WTC11 (cell line): ENCODE measurements at regions not wholly inside any gene's neighbourhood (a gene's known extent, or its start where the extent isn't known, plus 50 kb on each side); places are given as distances from the start of the nearest gene placed in this dataset.

Source experiments
- ATAC-seq: fragments of 200-7000 bp; cut with Tn5 transposase; 2 replicates; pipeline ENCODE4 v1.10.0; 2021; ENCODE audit warnings: mild to moderate bottlenecking, moderate library complexity
- CTCF ChIA-PET: fragments of 300-600 bp; sonication (Branson Sonifier 250); formaldehyde crosslinking; loops from one replicate; lab custom pipeline; 2021; ENCODE audit warnings: antibody characterized with exemption; lab: Charles Lee
- POLR2A ChIA-PET: fragments of 350-600 bp; sonication (Branson Sonifier 250); formaldehyde crosslinking; loops from one replicate; lab custom pipeline; 2021; ENCODE audit warnings: antibody characterized with exemption; lab: Charles Lee
- DNase-seq: peaks from one replicate; pipeline ENCODE4 v3.0.0; 2021; ENCODE audit warnings: low spot score
- H3K27ac Mint-ChIP-seq: 2 replicates; pipeline ENCODE4 v1.8.0; 2021; ENCODE audit warnings: mixed read lengths
- H3K27me3 Mint-ChIP-seq: 2 replicates; pipeline ENCODE4 v1.8.0; 2021; ENCODE audit warnings: low read depth, mild to moderate bottlenecking, moderate library complexity, mixed read lengths
- H3K36me3 Mint-ChIP-seq: 2 replicates; pipeline ENCODE4 v1.8.0; 2021; ENCODE audit warnings: mixed read lengths
- H3K4me1 Mint-ChIP-seq: 2 replicates; pipeline ENCODE4 v1.8.0; 2022; ENCODE audit warnings: mixed read lengths
- H3K4me3 Mint-ChIP-seq: 2 replicates; pipeline ENCODE4 v1.8.0; 2021; ENCODE audit warnings: mild to moderate bottlenecking, moderate library complexity, mixed read lengths
- H3K9me3 Mint-ChIP-seq: 2 replicates; pipeline ENCODE4 v1.8.0; 2021; ENCODE audit warnings: mixed read lengths
- ATF1 ChIP-seq: sonication (generic); formaldehyde crosslinking; IDR thresholded peaks from 2 replicates; pipeline ENCODE4 v1.8.1; 2023; ENCODE audit warnings: mild to moderate bottlenecking, moderate library complexity, missing genetic modification reagents
- FOXJ3 ChIP-seq: sonication (generic); formaldehyde crosslinking; IDR thresholded peaks from 2 replicates; pipeline ENCODE4 v1.9.0; 2021; ENCODE audit warnings: missing genetic modification reagents, mild to moderate bottlenecking, borderline replicate concordance
- GABPB1 ChIP-seq: sonication (generic); formaldehyde crosslinking; IDR thresholded peaks from 2 replicates; pipeline ENCODE4 v1.8.1; 2023; ENCODE audit warnings: mild to moderate bottlenecking, missing genetic modification reagents
- KAT7 ChIP-seq: sonication (generic); formaldehyde crosslinking; IDR thresholded peaks from 2 replicates; pipeline ENCODE4 v1.8.1; 2023; ENCODE audit warnings: missing genetic modification reagents, mild to moderate bottlenecking, borderline replicate concordance
- MXD4 ChIP-seq: fragments of 250-450 bp; sonication (Bioruptor Pico); IDR thresholded peaks from 2 replicates; pipeline ENCODE4 v1.8.0; 2021; ENCODE audit warnings: mild to moderate bottlenecking, moderate library complexity, borderline replicate concordance
- MYBL2 ChIP-seq: sonication (generic); formaldehyde crosslinking; IDR thresholded peaks from 2 replicates; pipeline ENCODE4 v1.8.1; 2023; ENCODE audit warnings: mild to moderate bottlenecking, moderate library complexity, missing genetic modification reagents
- NR3C1 ChIP-seq: sonication (generic); formaldehyde crosslinking; conservative IDR thresholded peaks from 2 replicates; pipeline ENCODE4 v1.8.1; 2023; ENCODE audit warnings: low read depth, mild to moderate bottlenecking, missing genetic modification reagents
- SP1 ChIP-seq: sonication (generic); formaldehyde crosslinking; conservative IDR thresholded peaks from 2 replicates; pipeline ENCODE4 v1.8.1; 2022; ENCODE audit warnings: missing genetic modification reagents
- ZNF219 ChIP-seq: sonication (generic); formaldehyde crosslinking; IDR thresholded peaks from 2 replicates; pipeline ENCODE4 v1.8.0; 2023; ENCODE audit warnings: missing genetic modification reagents, mild to moderate bottlenecking, borderline replicate concordance
- ZNF317 ChIP-seq: sonication (generic); formaldehyde crosslinking; IDR thresholded peaks from 2 replicates; pipeline ENCODE4 v1.8.1; 2023; ENCODE audit warnings: low read depth, mild to moderate bottlenecking, moderate library complexity, missing genetic modification reagents, borderline replicate concordance
- ZNF396 ChIP-seq: fragments of 250-450 bp; sonication (Bioruptor Pico); IDR thresholded peaks from 2 replicates; pipeline ENCODE4 v1.8.0; 2021; ENCODE audit warnings: mild to moderate bottlenecking, moderate library complexity, borderline replicate concordance
- ZNF671 ChIP-seq: fragments of 250-450 bp; sonication (Bioruptor Pico); IDR thresholded peaks from 2 replicates; pipeline ENCODE4 v1.8.0; 2021; ENCODE audit warnings: mild to moderate bottlenecking
- TF ChIP-seq, protein P1 (sequence below): sonication (generic); formaldehyde crosslinking; IDR thresholded peaks from 2 replicates; pipeline ENCODE4 v1.8.1; 2022; ENCODE audit warnings: low read depth, mild to moderate bottlenecking, moderate library complexity, missing genetic modification reagents, borderline replicate concordance
- TF ChIP-seq, protein P2 (sequence below): sonication (generic); formaldehyde crosslinking; IDR thresholded peaks from 2 replicates; pipeline ENCODE4 v1.8.1; 2023; ENCODE audit warnings: mild to moderate bottlenecking, missing genetic modification reagents
- TF ChIP-seq, protein P3 (sequence below): fragments of 250-450 bp; sonication (Bioruptor Pico); IDR thresholded peaks from 2 replicates; pipeline ENCODE4 v2.1.2; 2022; ENCODE audit warnings: mild to moderate bottlenecking, moderate library complexity
- TF ChIP-seq, protein P4 (sequence below): sonication (generic); formaldehyde crosslinking; IDR thresholded peaks from 2 replicates; pipeline ENCODE4 v1.8.1; 2023; ENCODE audit warnings: mild to moderate bottlenecking, moderate library complexity, missing genetic modification reagents

GRCh38 chr2:12452185-12452584 is 264.6 kb upstream of the TRIB2 start:
- CTCF ChIA-PET: no interaction called here
- no peaks in the 10 kb centered on the region; the same call in 1 of the 2 replicates for H3K27me3 Mint-ChIP-seq
- no peak overlapping the region for H3K27ac Mint-ChIP-seq
- POLR2A ChIA-PET: interaction anchor here (0.7 kb wide), 1 partner anchor 445 kb away, joined by 6 read pairs; no protein-coding TSS in a partner anchor
- peaks cover 11% of the 10 kb centered on the region for H3K4me1 Mint-ChIP-seq
- ATAC-seq (no peak), DNase-seq (no peak)
- no peak overlapping the region for H3K4me3 Mint-ChIP-seq
- peaks cover 8% of the 10 kb centered on the region; the same call in 1 of the 2 replicates for H3K9me3 Mint-ChIP-seq
- no peaks in the 10 kb centered on the region for H3K36me3 Mint-ChIP-seq
- no peak for TF ChIP-seq NR3C1

GRCh38 chr2:12453731-12454130 is 263.0 kb upstream of the TRIB2 start:
- ChIA-PET CTCF (no interaction called here), POLR2A (no interaction called here)
- Mint-ChIP-seq H3K27me3 (no peaks in the 10 kb centered on the region), H3K4me1 (peaks cover 11% of the 10 kb centered on the region), H3K9me3 (no peaks in the 10 kb centered on the region), H3K4me3 (no peak overlapping the region), H3K36me3 (no peaks in the 10 kb centered on the region), H3K27ac (no peak overlapping the region)
- DNase-seq: no peak
- TF ChIP-seq GABPB1 (CRISPR knock-in tag) (no peak), MXD4 (CRISPR knock-in tag) (no peak), KAT7 (CRISPR knock-in tag) (no peak)
- TF ChIP-seq, protein P1, sequence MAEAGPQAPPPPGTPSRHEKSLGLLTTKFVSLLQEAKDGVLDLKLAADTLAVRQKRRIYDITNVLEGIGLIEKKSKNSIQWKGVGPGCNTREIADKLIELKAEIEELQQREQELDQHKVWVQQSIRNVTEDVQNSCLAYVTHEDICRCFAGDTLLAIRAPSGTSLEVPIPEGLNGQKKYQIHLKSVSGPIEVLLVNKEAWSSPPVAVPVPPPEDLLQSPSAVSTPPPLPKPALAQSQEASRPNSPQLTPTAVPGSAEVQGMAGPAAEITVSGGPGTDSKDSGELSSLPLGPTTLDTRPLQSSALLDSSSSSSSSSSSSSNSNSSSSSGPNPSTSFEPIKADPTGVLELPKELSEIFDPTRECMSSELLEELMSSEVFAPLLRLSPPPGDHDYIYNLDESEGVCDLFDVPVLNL (CRISPR knock-in tag): no peak
- TF ChIP-seq, protein P2, sequence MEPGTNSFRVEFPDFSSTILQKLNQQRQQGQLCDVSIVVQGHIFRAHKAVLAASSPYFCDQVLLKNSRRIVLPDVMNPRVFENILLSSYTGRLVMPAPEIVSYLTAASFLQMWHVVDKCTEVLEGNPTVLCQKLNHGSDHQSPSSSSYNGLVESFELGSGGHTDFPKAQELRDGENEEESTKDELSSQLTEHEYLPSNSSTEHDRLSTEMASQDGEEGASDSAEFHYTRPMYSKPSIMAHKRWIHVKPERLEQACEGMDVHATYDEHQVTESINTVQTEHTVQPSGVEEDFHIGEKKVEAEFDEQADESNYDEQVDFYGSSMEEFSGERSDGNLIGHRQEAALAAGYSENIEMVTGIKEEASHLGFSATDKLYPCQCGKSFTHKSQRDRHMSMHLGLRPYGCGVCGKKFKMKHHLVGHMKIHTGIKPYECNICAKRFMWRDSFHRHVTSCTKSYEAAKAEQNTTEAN: no peak
- ATAC-seq: no peak

DNA sequence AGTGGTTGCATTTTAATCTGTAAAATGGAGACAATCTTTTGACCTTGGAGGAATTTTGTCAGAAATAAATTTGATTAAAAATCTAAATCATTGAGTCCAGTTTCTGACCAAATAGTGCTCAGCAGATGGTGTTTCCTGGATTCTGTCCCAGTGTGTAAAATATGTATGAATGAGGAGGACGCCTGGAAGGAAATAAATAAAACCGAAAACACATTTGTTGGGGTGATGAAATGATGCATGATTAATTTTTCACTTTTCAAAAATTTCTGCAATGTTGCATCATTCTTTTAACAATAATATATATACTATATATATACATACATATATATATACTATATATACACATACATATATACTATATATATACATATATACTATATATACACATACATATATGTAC is 261.1 kb upstream of the TRIB2 start:
- Mint-ChIP-seq H3K9me3 (no peaks in the 10 kb centered on the region), H3K27ac (no peak overlapping the region), H3K4me3 (no peak overlapping the region), H3K27me3 (no peaks in the 10 kb centered on the region), H3K36me3 (no peaks in the 10 kb centered on the region), H3K4me1 (peaks cover 9% of the 10 kb centered on the region)
- no peak for ATAC-seq
- TF ChIP-seq, protein P3, sequence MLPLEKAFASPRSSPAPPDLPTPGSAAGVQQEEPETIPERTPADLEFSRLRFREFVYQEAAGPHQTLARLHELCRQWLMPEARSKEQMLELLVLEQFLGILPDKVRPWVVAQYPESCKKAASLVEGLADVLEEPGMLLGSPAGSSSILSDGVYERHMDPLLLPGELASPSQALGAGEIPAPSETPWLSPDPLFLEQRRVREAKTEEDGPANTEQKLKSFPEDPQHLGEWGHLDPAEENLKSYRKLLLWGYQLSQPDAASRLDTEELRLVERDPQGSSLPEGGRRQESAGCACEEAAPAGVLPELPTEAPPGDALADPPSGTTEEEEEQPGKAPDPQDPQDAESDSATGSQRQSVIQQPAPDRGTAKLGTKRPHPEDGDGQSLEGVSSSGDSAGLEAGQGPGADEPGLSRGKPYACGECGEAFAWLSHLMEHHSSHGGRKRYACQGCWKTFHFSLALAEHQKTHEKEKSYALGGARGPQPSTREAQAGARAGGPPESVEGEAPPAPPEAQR (CRISPR knock-in tag): no peak
- TF ChIP-seq ZNF317 (no peak), ZNF219 (CRISPR knock-in tag) (no peak), FOXJ3 (CRISPR knock-in tag) (no peak), ATF1 (CRISPR knock-in tag) (no peak), ZNF671 (no peak), MYBL2 (CRISPR knock-in tag) (no peak), SP1 (no peak), ZNF396 (no peak)
- TF ChIP-seq, protein P4, sequence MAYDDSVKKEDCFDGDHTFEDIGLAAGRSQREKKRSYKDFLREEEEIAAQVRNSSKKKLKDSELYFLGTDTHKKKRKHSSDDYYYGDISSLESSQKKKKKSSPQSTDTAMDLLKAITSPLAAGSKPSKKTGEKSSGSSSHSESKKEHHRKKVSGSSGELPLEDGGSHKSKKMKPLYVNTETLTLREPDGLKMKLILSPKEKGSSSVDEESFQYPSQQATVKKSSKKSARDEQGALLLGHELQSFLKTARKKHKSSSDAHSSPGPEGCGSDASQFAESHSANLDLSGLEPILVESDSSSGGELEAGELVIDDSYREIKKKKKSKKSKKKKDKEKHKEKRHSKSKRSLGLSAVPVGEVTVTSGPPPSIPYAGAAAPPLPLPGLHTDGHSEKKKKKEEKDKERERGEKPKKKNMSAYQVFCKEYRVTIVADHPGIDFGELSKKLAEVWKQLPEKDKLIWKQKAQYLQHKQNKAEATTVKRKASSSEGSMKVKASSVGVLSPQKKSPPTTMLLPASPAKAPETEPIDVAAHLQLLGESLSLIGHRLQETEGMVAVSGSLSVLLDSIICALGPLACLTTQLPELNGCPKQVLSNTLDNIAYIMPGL (CRISPR knock-in tag): no peak
- ChIA-PET CTCF (interaction anchor here (1.2 kb wide), 1 partner anchor 262 kb away, joined by 3 read pairs; the partner anchor contains the start of gene TRIB2), POLR2A (no interaction called here)
- no peak for DNase-seq
